KMS-11 (cell line): ENCODE measurements at regions not wholly inside any gene's neighbourhood (a gene's known extent, or its start where the extent isn't known, plus 50 kb on each side); places are given as distances from the start of the nearest gene placed in this dataset.

ENCODE experiments used
- H2AFZ ChIP-seq: fragments of 200-600 bp; sonication (generic); 2 replicates; pipeline ENCODE4 v1.6.1; 2016; ENCODE audit warnings: antibody characterized with exemption, mixed run types, low read depth
- H3K27ac ChIP-seq: fragments of 200-600 bp; sonication (generic); 2 replicates; pipeline ENCODE4 v1.6.1; 2016; ENCODE audit warnings: mild to moderate bottlenecking, mixed run types
- H3K27me3 ChIP-seq: fragments of 200-600 bp; sonication (generic); 2 replicates; pipeline ENCODE4 v1.6.1; 2017; ENCODE audit warnings: mild to moderate bottlenecking, low read depth, mixed run types, moderate library complexity; ENCODE audit not compliant: insufficient read depth
- H3K36me3 ChIP-seq: fragments of 200-600 bp; sonication (generic); 2 replicates; pipeline ENCODE4 v1.6.1; 2017; ENCODE audit warnings: mild to moderate bottlenecking, mixed run types; ENCODE audit not compliant: insufficient read depth
- H3K4me1 ChIP-seq: fragments of 200-600 bp; sonication (generic); 2 replicates; pipeline ENCODE4 v1.6.1; 2016; ENCODE audit warnings: mild to moderate bottlenecking, low read depth, mixed run types; ENCODE audit not compliant: poor library complexity, severe bottlenecking
- H3K4me2 ChIP-seq: fragments of 200-600 bp; sonication (generic); 2 replicates; pipeline ENCODE4 v1.7.0; 2016; ENCODE audit warnings: mild to moderate bottlenecking, mixed run types
- H3K4me3 ChIP-seq: fragments of 200-600 bp; sonication (generic); IDR thresholded peaks from 2 replicates; pipeline ENCODE4 v1.6.1; 2017; ENCODE audit warnings: low read depth, low read length, mixed read lengths; ENCODE audit not compliant: insufficient read depth
- H3K79me2 ChIP-seq: fragments of 200-600 bp; sonication (generic); 2 replicates; pipeline ENCODE4 v1.6.1; 2016; ENCODE audit warnings: low read depth, mixed run types; ENCODE audit not compliant: insufficient read depth
- H3K9ac ChIP-seq: fragments of 200-600 bp; sonication (generic); 2 replicates; pipeline ENCODE4 v1.6.1; 2016; ENCODE audit warnings: mild to moderate bottlenecking, mixed run types
- H4K20me1 ChIP-seq: fragments of 200-600 bp; sonication (generic); 2 replicates; pipeline ENCODE4 v1.6.1; 2016; ENCODE audit warnings: mild to moderate bottlenecking, mixed run types; ENCODE audit not compliant: insufficient read depth
- CTCF ChIP-seq: fragments of 200-600 bp; sonication (generic); conservative IDR thresholded peaks from 2 replicates; pipeline ENCODE4 v1.6.1; 2017; ENCODE audit warnings: low read depth, mild to moderate bottlenecking, antibody characterized with exemption, low read length, moderate library complexity, mixed read lengths

- TF ChIP-seq CTCF, result no peak
Measured at GRCh38 chr5:96064877-96065276, 103.2 kb upstream of the ELL2 start.

GRCh38 chr5:96062836-96063235, 101.2 kb upstream of the ELL2 start:
- Histone ChIP-seq H3K27me3 (no peaks in the 10 kb centered on the region), H3K4me2 (no peak overlapping the region), H3K79me2 (no peaks in the 10 kb centered on the region), H3K36me3 (no peaks in the 10 kb centered on the region), H3K27ac (no peak overlapping the region), H3K4me3 (no peak overlapping the region), H3K9ac (no peak overlapping the region), H4K20me1 (no peaks in the 10 kb centered on the region), H2AFZ (no peak overlapping the region), H3K4me1 (peaks cover 21% of the 10 kb centered on the region)
- no peak for TF ChIP-seq CTCF

More at GRCh38 chr5:96064877-96065276, 103.2 kb upstream of the ELL2 start:
- H4K20me1 ChIP-seq, result no peaks in the 10 kb centered on the region
- H3K4me2 ChIP-seq, result no peak overlapping the region
- H2AFZ ChIP-seq, result no peak overlapping the region
- no peak overlapping the region for H3K27ac ChIP-seq
- no peak overlapping the region for H3K9ac ChIP-seq
- no peaks in the 10 kb centered on the region for H3K36me3 ChIP-seq
- peaks cover 21% of the 10 kb centered on the region for H3K4me1 ChIP-seq
- H3K4me3 ChIP-seq, result no peak overlapping the region
- no peaks in the 10 kb centered on the region for H3K27me3 ChIP-seq
- no peaks in the 10 kb centered on the region for H3K79me2 ChIP-seq

GRCh38 chr5:96058084-96058483, 96.4 kb upstream of the ELL2 start:
- H4K20me1 ChIP-seq, result no peaks in the 10 kb centered on the region
- no peaks in the 10 kb centered on the region for H3K79me2 ChIP-seq
- H3K27ac ChIP-seq, result no peak overlapping the region
- H2AFZ ChIP-seq, result no peak overlapping the region
- no peaks in the 10 kb centered on the region for H3K4me1 ChIP-seq
- no peak overlapping the region for H3K4me3 ChIP-seq
- no peaks in the 10 kb centered on the region for H3K27me3 ChIP-seq
- no peak overlapping the region for H3K9ac ChIP-seq
- TF ChIP-seq CTCF, result no peak
- no peak overlapping the region for H3K4me2 ChIP-seq
- H3K36me3 ChIP-seq, result no peaks in the 10 kb centered on the region

- Histone ChIP-seq H3K4me2 (no peak overlapping the region), H4K20me1 (no peaks in the 10 kb centered on the region), H3K79me2 (no peaks in the 10 kb centered on the region), H3K4me1 (no peaks in the 10 kb centered on the region), H3K36me3 (no peaks in the 10 kb centered on the region), H2AFZ (no peak overlapping the region), H3K27ac (no peak overlapping the region), H3K9ac (no peak overlapping the region), H3K27me3 (no peaks in the 10 kb centered on the region), H3K4me3 (no peak overlapping the region)
- no peak for TF ChIP-seq CTCF
Measured at GRCh38 chr5:96054311-96055030, 92.8 kb upstream of the ELL2 start.
